Natural killer cell (primary cell): ENCODE measurements at regions not wholly inside any gene's neighbourhood (a gene's known extent, or its start where the extent isn't known, plus 50 kb on each side); places are given as distances from the start of the nearest gene placed in this dataset.

Experiments
- ATAC-seq, 3 donors: fragments of 150-1000 bp in 2 of 3; fragments of 200-7000 bp in 1 of 3; cut with Tn5 transposase; 1 replicate in 1 of 3; 2 replicates in 2 of 3; pipeline ENCODE4 v1.10.0; 2021; ENCODE audit warnings: mild to moderate bottlenecking in 2 of 3, moderate library complexity in 2 of 3
- DNase-seq, 2 donors: peaks; one replicate each; pipeline versions ENCODE4 v3.0.0 to v3.0.0-alpha.2; 2013 to 2021; ENCODE audit warnings: mixed read lengths in 1 of 2
- H3K27ac ChIP-seq: one replicate; pipeline ENCODE4 v1.5.1; 2013; ENCODE audit warnings: mild to moderate bottlenecking, low read length
- H3K27me3 ChIP-seq: one replicate; pipeline ENCODE4 v1.6.1; 2013; ENCODE audit warnings: low read length; ENCODE audit not compliant: control insufficient read depth, insufficient read depth
- H3K36me3 ChIP-seq: one replicate; pipeline ENCODE4 v1.6.1; 2013; ENCODE audit warnings: low read length; ENCODE audit not compliant: control insufficient read depth, insufficient read depth
- H3K4me1 ChIP-seq: one replicate; pipeline ENCODE4 v1.6.1; 2013; ENCODE audit warnings: low read length; ENCODE audit not compliant: control insufficient read depth, insufficient read depth
- H3K4me3 ChIP-seq: one replicate; pipeline ENCODE4 v1.5.1; 2013; ENCODE audit warnings: low read length
- H3K9me3 ChIP-seq: one replicate; pipeline ENCODE4 v1.6.1; 2013; ENCODE audit warnings: low read length; ENCODE audit not compliant: control insufficient read depth, insufficient read depth
- H3K27ac Mint-ChIP-seq, 2 donors: one replicate each; pipeline ENCODE4 v1.8.0; 2022; ENCODE audit warnings: mild to moderate bottlenecking in 2 of 2, mixed read lengths in 2 of 2, moderate library complexity in 1 of 2
- H3K27me3 Mint-ChIP-seq, 2 donors: one replicate each; pipeline ENCODE4 v1.8.0; 2022; ENCODE audit warnings: low read depth in 2 of 2, mixed read lengths in 2 of 2
- H3K36me3 Mint-ChIP-seq: one replicate; pipeline ENCODE4 v1.8.0; 2022; ENCODE audit warnings: mixed read lengths
- H3K4me1 Mint-ChIP-seq, 2 donors: one replicate each; pipeline ENCODE4 v1.8.0; 2022; ENCODE audit warnings: mixed read lengths in 2 of 2
- H3K4me3 Mint-ChIP-seq: one replicate; pipeline ENCODE4 v1.8.0; 2022; ENCODE audit warnings: mild to moderate bottlenecking, moderate library complexity, mixed read lengths
- H3K9me3 Mint-ChIP-seq, 2 donors: one replicate each; pipeline ENCODE4 v1.8.0; 2022; ENCODE audit warnings: mixed read lengths in 2 of 2
- CTCF ChIP-seq: fragments of 200-600 bp; IDR thresholded peaks from one replicate; pipeline ENCODE4 v1.8.0; 2022; ENCODE audit warnings: antibody characterized with exemption
- WGBS: methylation state at CpG from one replicate; pipeline ENCODE4 v1.1.7; 2013; ENCODE audit warnings: missing lambda C conversion rate; ENCODE audit not compliant: insufficient coverage; 5-methylcytosine and 5-hydroxymethylcytosine counted together
- intact Hi-C: fragments of 100-400 bp; cut with micrococcal nuclease; formaldehyde crosslinking; loops from one replicate; pipeline ENCODE4 v1.14.2; 2022

- Histone ChIP-seq H3K27me3 (no peaks in the 10 kb centered on the region), H3K4me1 (no peaks in the 10 kb centered on the region), H3K4me3 (no peak overlapping the region), H3K36me3 (no peaks in the 10 kb centered on the region), H3K9me3 (no peaks in the 10 kb centered on the region), H3K27ac (no peak overlapping the region)
- intact Hi-C loops: no loop called here
- no peaks in the 10 kb centered on the region for H3K27me3 Mint-ChIP-seq
- no peak overlapping the region for H3K27ac Mint-ChIP-seq
- WGBS: 44% methylated on average over 2 of the region's 2 CpGs
- TF ChIP-seq CTCF: no peak
- no peak overlapping the region for H3K4me3 Mint-ChIP-seq
- DNase-seq: no peak
- no peaks in the 10 kb centered on the region for H3K9me3 Mint-ChIP-seq
- H3K36me3 Mint-ChIP-seq: no peaks in the 10 kb centered on the region
- no peaks in the 10 kb centered on the region for H3K4me1 Mint-ChIP-seq
- no peak for ATAC-seq
Observed at GRCh38 chr13:73404581-73404980, 345.8 kb downstream of the KLF5 start.

DNA sequence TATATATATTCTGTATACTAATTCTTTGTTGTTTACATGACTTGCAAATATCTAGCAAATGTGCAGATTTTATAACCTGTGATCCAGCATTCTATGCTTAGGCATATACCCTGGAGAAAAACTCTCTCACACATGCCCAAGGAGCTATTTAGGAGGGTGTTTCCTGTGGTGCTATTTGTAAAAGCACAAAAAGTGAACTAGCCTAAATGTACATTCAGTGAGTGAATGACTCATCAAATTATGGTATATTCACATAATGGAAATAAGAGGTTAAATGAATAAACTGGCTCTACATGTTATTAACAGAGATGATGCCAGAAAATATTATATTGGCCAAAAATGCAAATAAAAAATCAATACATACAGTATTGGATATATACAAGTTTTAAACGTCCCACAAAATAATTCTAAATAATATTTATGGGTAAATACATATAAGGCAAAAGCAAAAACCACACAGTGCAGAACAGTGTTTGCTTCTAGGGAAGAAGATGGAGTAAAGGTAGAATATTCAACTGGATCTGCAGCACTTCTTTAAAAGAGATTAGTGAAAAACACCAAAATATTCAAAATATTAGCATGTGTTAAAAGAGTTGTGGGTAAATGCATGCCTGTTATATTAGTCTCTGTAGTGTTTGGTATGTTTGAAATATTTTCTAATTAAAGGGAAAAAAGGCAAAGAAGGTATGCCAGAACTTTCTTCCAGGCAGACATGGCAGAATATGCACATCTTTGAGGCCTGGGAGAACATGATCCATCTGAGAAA is 344.7 kb downstream of the KLF5 start:
- DNase-seq (no peak), ATAC-seq (no peak)
- Mint-ChIP-seq H3K27ac (no peak overlapping the region), H3K4me1 (no peaks in the 10 kb centered on the region), H3K36me3 (no peaks in the 10 kb centered on the region), H3K4me3 (no peak overlapping the region), H3K9me3 (no peaks in the 10 kb centered on the region), H3K27me3 (no peaks in the 10 kb centered on the region)
- Histone ChIP-seq H3K4me1 (no peaks in the 10 kb centered on the region), H3K36me3 (no peaks in the 10 kb centered on the region), H3K27me3 (no peaks in the 10 kb centered on the region), H3K27ac (no peak overlapping the region), H3K9me3 (no peaks in the 10 kb centered on the region), H3K4me3 (no peak overlapping the region)
- no CpG with 5 or more reads among the region's 1 CpG for WGBS
- intact Hi-C loops: no loop called here
- TF ChIP-seq CTCF: no peak

DNA sequence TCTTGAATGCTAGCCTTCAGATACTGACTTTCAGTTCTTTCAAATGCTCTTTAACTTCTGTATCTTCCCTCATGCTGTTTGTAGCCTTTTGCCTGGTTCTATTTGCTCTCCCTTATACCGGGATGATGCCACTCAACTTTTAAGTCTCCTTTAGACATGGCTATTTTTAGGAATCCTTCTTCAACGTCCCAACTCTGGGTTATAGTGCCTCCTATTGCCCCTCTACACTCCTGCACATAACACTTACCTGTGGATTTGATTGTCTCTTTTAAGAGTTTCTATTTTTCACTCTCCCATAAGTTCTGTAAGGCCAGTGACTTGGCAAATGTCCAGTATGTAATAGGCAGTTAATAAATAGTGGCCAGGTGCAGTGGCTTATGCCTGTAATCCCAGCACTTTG is 343.0 kb downstream of the KLF5 start:
- intact Hi-C loops: no loop called here
- Mint-ChIP-seq H3K36me3 (no peaks in the 10 kb centered on the region), H3K9me3 (no peaks in the 10 kb centered on the region)

More for the DNA sequence above, 343.0 kb downstream of the KLF5 start:
- no peak for TF ChIP-seq CTCF
- H3K4me3 Mint-ChIP-seq: no peak overlapping the region
- H3K27ac Mint-ChIP-seq: no peak overlapping the region
- no peaks in the 10 kb centered on the region for H3K27me3 Mint-ChIP-seq
- H3K4me1 Mint-ChIP-seq: no peaks in the 10 kb centered on the region
- no peaks in the 10 kb centered on the region for H3K9me3 ChIP-seq
- no peak for DNase-seq
- WGBS: 83% methylated on average over 1 of the region's 2 CpGs
- no peaks in the 10 kb centered on the region for H3K27me3 ChIP-seq
- no peaks in the 10 kb centered on the region for H3K4me1 ChIP-seq
- no peak overlapping the region for H3K4me3 ChIP-seq
- H3K27ac ChIP-seq: no peak overlapping the region
- no peak for ATAC-seq
- H3K36me3 ChIP-seq: no peaks in the 10 kb centered on the region
